GM18873 (cell line): ENCODE measurements at regions not wholly inside any gene's neighbourhood (a gene's known extent, or its start where the extent isn't known, plus 50 kb on each side); places are given as distances from the start of the nearest gene placed in this dataset.
"Not testable (repeated sequence)": the region's sequence is repeated elsewhere in the genome, so short reads cannot be mapped to it uniquely, and the experiment has no call there.

Experiments used
- ATAC-seq: cut with Tn5 transposase; IDR thresholded peaks from one replicate; pipeline ENCODE4 v1.9.1; 2021; ENCODE audit warnings: mild to moderate bottlenecking, moderate library complexity, moderate number of reproducible peaks; ENCODE audit not compliant: unreplicated experiment, low FRiP score

DNA sequence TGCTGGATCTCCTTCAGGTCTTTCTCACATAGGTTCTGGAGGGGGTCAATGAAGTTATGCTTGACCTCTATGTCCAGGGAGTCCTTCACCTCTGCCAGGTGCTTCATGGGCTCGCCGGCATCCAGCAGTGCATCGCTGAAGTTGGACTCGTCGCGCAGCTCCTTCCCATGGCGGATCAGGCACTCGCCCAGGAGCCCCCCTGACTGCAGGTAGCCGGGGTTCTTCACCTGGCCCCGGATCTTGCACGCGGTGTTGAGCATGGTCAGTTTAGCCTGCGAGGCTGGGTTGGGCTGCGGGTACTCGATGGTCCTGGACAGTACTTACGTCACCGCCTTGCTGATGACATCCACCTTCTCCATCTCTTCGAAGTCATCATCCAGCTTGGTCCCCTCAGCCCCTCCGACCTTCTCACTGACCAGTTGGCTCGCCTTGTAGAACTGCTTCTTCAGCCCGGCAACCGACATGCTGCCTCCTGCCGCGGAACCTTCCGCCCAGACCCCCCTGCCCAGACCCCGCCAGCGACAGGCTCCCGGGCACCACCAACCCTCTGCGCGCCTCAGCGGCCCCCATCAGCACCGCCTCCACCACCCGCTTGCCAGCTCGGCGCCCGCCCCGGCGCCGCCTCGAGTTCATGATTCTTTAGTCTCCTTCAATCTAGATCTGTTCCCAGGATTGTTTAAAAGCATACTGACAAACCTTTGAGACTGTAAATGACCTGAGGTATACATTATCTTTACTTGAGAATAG is 99.8 kb downstream of the KPNA2 start:
- ATAC-seq: no peak

DNA sequence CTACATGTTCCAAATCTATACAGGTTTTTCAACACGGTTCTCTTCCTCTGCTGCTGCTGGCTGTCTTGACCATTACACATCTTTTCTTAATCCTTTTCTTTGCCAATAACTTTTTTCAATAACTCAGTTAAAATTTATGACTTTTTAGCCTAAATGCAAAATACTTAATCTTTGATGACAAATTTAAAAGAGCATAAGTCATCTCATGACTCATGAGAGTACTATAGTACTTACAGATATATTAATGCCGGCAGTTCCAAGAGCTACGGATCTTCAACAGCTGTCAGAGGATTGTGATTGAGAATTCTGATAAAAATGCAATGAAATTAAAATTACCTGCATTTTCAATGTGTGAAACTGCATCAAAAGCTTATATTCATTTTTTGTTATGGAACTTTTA is 105.5 kb downstream of the KPNA2 start:
- ATAC-seq: no peak

DNA sequence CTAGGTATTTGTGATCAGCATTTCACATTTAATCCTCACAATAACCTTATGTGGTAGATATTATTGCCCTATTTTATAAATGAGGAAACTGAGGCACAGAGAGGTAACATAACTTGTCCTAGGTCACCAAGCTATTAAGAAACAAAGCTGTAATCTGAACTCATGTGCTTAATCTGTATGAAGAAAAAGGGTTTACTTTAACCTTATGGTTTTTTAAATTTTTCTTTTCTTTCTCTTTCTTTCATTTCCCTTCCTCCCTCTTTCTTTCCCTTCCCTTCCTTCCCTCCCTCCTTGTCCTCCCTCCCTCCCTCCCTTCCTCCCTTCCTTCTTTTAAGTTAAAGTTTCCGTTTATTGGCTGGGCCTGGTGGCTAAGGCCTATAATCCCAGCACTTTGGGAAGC is 105.2 kb upstream of the AMZ2 start:
- ATAC-seq: no peak

DNA sequence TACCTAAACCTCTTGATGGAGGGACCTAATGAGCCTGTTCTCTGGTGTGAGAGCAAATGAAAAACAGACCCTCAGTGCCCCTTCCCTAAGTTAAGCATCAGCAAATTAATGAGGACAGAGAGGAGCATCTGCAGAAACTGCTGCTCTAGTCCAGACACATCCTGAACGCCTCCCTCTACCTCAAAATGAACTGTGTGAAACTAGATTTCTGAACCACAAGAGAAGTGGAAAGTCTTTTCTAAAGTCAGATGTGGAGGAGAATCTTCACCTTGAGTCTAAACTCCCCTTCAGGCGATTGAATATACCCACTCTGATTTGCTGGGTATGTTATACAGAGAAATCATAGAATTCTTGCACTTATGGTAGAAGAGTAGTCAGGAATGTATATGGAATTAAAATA is 104.4 kb upstream of the AMZ2 start:
- no peak for ATAC-seq

DNA sequence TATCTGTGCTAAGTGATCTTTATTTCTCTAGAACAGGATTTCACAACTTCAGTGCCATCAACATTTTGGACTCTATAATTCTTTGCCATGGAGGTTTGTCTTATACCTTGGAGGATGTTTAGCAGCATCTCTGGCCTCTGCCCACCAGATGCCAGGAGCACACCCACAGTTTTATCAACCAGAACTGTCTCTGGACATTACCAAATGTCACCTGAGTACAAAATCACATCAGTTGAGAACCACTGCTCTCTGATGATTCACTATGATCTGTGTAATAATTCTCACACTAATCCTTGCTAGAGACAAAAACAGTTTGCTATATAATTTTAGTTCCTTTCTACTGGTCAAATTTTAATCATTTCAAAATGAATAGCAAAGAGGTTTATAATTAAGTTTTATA is 102.8 kb upstream of the AMZ2 start:
- no peak for ATAC-seq

DNA sequence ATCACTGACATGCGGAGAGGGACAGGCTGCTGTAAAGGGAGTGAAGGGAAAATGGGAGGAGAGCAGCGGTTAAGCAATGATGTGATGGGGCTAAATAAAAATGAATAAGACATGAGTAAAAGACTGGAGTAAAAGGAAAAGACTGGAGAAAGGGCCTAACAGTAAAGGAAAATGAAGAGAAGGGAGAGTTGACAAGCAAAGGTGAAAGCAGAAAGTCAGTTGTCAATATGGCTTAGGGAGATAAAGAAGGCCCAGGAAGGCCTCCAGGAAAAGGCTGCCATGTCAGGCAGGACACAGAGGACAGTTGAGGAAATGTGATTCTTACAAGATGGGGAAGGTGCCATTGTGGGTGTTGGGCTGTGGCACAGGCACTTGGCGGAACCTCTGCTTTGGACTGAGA is 98.9 kb upstream of the AMZ2 start:
- ATAC-seq: no peak

DNA sequence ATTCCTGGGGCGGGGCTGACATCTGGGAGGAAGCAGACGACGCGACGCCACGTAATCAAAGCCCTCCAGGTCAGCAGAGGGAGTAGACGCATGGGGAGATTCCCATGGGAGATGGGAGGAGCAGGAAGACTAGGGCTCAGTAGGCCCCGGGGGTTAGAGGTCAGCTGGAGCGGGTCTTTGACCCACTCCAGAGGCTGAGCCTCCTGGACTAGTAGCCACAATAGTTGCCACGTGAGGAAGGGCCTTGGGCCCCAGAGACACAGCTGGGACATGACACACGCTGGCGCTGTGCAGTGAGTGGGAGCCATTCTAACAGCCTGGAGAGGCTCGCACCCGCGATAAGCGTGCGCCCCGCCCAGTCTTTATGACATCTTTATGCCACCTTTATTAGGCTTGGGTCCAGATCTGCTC is 95.7 kb upstream of the AMZ2 start:
- ATAC-seq: no peak

DNA sequence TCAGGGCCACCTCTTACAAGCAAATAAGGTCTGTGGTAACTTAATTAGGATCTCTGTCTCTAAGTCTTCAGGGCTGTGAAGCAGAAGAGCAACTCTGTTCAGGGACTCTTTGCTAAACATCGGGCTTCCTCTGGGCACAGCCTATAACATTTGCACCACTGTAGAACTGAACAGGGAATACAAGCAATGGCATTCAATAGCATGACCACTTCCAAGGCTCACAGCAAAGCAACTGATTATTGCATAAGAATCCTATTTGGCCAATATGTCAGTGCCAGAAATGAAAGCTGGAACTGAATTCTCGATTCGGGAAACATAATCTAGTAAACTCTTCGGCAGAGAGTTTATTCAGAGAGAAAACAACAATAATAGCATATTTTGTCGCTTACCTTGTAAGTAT is 92.2 kb upstream of the AMZ2 start:
- no peak for ATAC-seq

DNA sequence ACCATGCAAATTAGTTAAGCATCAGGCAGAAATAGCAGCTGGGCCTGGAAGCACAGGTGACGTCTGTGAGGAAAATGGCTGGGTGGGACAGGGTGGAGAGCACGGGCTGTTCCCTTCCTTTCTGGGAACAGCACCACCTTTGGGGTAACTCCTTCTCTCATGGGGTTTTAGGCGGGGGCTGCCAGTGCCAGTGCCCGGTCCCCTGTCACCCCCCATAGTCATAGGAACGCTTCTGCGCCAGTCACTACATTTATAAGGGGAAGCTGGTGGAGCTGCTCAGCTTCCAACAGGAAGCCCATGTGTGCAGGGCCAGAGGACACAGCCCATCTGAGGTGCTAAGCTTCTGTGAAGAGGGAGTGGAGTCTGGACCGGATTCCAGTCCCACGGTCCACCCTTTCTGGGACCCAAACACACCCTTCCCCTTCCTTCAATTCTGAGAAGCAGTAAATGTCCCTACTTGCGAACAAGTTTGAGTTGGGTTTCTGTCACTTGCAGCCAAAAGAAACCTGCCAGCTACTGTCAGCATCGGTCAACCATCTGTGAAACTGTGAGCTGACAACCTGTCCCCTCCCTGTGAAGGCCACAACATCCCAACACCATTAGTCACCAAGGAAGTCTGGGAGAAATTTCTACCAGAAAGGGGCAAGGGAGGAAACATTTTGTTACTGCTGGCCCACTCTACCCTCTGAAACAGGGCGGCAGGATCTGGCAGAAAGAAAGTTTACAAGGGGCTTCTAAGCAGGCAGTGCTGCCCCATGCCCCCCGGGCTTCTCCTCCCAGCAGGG is 86.0 kb upstream of the AMZ2 start:
- no peak for ATAC-seq

DNA sequence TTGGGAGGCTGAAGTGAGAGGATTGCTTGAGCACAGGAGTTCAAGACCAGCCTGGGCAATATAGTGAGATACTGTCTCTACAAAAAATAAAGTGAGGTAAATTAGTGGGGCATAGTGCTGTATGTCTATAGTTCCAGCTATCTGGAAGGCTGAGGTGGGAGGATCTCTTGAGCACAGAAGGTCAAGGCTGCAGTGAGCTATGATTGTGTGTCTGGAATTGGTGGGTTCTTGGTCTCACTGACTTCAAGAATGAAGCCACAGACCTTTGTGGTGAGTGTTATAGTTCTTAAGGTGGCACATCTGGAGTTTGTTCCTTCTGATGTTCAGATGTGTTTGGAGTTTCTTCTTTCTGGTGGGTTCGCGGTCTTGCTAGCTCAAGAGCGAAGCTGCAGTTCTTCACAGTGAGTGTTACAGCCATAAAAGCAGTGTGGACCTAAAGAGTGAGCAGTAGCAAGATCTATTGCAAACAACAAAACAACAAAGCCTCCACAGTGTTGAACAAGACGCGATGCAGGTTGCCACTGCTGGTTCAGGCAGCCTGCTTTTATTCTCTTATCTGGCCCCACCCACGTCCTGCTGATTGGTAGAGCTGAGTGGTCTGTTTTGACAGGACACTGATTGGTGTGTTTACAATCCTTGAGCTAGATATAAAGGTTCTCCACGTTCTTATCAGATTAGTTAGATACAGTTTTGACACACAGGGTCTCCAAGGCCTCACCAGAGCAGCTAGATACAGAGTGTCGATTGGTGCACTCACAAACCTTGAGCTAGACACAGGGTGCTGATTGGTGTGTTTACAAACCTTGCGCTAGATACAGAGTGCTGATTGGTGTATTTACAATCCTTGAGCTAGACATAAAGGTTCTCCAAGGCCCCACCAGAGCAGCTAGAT is 79.3 kb upstream of the AMZ2 start:
- ATAC-seq: not testable (repeated sequence)

DNA sequence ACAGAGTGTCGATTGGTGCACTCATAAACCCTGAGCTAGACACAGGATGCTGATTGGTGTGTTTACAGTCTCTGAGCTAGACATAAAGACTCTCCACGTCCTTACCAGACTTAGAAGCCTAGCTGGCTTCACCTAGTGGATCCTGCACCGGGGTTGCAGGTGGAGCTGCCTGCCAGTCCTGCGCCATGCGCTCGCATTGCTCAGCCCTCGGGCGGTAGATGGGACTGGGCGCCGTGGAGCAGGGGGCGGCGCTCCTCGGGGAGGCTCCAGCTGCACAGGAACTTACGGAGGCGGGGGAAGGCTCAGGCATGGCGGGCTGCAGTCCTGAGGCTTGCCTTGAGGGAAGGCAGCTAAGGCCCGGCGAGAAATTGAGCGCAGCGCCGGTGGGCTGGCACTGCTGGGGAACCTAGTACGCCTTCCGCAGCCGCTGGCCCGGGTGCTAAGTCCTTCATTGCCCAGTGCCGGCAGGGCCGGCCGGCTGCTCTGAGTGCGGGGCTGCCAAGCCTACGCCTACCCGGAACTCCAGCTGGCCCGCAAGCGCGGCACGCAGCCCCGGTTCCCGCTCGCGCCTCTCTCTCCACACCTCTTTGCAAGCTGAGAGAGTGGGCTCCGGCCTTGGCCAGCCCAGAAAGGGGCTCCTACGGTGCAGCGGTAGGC is 78.5 kb upstream of the AMZ2 start:
- not testable (repeated sequence) for ATAC-seq

DNA sequence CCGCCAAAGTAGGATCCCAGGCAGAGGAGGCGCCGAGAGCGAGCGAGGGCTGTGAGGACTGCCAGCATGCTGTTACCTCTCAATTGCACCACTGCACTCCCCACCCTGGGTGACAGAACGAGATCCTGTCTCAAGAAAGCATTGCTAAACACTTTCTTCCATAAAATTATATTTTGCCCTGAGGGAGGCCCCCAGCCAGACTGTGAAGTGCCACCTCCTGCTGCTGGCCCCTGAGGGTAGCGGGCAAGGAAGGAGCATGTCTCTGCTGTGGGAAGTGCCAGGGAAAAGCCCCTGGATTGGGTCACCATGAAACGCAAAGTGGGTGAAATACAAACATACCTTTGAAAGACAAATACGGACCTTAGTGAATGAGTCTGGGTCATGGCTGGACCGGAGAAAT is 78.0 kb upstream of the AMZ2 start:
- no peak for ATAC-seq

DNA sequence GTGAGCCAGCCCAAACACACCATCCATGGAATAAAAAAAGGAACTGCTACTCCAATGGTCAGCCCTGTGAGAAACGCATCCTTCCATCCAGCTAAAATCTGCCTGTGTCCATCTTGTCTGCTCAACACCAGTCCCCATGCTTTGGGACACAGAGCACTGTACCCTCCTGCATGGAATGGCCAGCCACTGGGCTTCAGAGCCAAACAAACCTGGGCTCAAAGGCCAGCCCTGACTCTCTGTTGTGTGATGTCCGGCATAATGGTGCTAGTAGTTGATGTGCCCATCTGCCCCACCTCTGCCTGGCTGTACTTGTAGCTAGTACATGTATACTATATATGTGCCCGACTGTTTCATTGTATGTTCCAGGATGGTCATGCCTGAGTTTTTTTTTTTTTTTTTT is 77.6 kb upstream of the AMZ2 start:
- no peak for ATAC-seq

DNA sequence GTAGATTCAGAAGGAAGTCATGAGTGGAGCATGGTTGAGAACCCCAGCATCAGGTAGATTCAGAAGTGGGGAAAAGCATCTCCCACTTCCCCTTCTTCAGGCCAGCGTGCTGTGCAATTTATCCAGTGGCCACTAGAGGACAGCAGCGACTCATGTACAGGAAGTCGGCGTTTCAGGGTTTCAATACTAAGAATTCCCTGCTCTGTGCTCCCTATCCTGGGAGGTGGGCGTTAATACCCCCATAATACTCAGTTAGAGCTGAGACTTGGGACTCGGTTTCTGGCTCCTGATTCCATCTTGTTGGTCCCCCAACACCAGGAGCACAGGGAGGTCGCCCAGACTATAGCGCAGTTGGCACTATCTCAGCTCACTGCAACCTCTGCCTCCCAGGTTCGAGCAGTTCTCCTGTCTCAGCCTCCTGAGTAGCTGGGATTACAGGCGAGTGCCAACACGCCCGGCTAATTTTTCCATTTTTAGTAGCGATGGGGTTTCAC is 75.3 kb upstream of the AMZ2 start:
- ATAC-seq: no peak

DNA sequence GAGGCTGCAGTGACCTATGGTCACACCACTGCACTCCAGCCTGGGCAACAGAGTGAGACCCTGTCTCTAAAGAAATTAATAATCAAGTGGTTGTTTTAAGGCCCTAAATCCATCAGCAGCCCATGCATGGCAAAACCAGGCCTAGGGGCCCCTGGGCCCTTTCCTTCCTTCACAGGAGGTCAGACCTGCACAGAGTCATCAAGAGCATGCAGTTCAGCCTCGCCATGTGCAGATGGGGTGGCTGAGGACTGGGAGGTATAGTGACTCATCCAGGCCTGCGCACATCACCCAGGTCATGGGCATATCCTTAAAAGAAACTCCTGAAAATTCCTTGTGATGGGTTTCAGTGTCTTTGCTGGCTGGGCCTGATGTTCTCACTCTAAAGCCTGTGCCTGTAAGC is 72.4 kb upstream of the AMZ2 start:
- no peak for ATAC-seq

DNA sequence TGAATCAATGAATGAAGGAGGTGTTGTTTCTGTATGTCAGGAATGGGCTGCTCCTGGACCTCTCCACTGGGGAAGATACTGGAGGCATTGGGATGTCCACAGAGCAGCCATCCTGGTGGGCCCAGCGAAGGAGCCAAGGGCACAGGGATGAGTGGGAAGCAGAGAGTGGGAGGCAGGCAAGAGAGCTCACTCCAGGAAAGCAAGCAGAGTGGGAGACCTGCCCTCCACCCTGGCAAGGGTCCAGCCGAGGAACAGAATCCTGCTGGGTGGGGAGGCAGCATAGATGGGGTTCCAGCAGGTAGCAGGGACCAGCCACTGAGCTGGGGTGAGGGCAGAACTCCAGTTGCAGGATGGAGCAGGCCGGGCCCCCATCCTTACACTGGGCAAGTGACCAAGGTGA is 71.9 kb upstream of the AMZ2 start:
- ATAC-seq: no peak

DNA sequence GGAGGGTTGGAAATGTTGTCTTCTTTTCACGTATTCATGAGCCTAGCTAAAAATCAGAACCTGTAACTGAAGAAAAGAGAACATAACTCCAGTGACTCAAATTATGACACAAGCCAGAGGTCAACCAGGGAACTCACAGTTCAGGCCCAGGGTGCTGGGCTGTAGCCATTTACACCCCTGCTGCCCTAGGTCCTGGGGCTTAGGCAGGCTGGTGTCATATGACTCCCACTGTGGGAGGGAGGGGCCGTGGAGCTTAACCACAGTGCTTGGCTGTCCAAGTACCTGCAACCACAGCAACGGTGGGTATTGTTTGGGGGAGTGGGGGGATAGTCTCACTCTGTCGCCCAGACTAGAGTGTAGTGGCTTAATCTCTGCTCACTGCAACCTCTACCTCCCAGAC is 71.1 kb upstream of the AMZ2 start:
- ATAC-seq: no peak

DNA sequence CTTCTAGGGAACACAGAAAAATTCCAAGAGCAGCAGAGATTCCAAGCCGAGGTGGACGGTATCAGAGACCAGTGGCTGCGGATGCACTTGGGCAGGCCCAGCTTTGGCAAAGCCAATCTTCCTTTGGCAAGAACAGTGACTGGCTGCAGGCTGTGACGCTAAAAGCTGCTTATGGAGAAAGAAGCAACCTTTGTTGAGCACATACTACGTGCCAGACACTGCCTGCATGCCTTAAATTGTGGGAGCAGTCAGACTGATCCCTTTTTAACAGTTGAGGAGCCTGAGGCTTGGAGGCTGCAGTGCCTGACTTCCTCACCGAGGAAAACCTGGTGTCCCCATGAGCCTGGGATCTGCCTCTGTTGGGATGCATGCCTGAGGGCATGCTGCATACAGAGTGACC is 69.0 kb upstream of the AMZ2 start:
- ATAC-seq: no peak

DNA sequence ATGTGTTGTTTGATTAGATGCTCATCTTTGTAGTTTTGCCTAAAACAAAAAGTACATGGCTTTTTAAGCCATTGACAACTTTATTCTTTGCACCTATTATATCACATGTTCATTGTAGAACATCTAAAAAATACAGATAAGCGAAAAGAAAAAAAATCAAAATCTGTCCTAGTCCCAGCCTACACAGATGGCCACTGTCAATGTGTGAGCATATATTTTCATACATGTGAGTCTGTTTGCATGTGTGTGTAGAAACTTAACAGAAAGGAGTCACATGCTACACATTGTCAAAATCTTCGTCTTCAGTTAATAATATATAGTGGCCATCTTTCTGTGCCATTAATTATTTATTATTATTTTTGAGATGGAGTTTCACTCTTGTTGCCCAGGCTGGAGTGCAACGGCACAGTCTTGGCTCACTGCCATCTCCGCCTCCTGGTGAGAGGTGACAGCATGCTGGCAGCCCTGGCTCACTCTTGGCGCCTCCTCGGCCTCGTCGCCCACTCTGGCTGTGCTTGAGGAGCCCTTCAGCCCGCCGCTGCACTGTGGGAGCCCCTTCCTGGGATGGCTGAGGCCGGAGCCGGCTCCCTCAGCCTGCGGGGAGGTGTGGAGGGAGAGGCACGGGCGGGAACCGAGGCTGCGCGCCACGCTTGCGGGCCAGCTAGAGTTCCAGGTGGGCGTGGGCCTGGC is 68.5 kb upstream of the AMZ2 start:
- no peak for ATAC-seq

DNA sequence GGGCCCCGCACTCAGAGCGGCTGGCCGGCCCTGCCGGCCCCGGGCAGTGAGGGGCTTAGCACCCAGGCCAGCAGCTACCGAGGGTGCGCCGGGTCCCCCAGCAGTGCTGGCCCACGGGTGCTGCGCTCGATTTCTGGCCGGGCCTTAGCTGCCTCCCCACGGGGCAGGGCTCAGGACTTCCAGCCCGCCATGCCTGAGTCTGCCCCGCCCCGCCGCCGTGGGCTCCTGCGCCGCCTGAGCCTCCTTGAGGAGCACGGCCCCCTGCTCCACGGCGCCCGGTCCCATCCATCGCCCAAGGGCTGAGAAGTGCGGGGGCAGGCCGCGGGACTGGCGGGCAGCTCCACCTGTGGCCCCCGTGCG is 67.9 kb upstream of the AMZ2 start:
- ATAC-seq: no peak
